HG02885 (cell line): ENCODE measurements at regions not wholly inside any gene's neighbourhood (a gene's known extent, or its start where the extent isn't known, plus 50 kb on each side); places are given as distances from the start of the nearest gene placed in this dataset.
"Not testable (repeated sequence)": the region's sequence is repeated elsewhere in the genome, so short reads cannot be mapped to it uniquely, and the experiment has no call there.

Experiments used
- ATAC-seq: cut with Tn5 transposase; IDR thresholded peaks from one replicate; pipeline ENCODE4 v1.9.1; 2021; ENCODE audit warnings: mild to moderate bottlenecking; ENCODE audit not compliant: unreplicated experiment, poor library complexity

GRCh38 chr17:62206550-62206949 lies 141.5 kb upstream of the MED13 start:
- no peak for ATAC-seq

- ATAC-seq: not testable (repeated sequence)
Measured at GRCh38 chr17:62197156-62197555, 132.1 kb upstream of the MED13 start.

- ATAC-seq: not testable (repeated sequence)
Measured at GRCh38 chr17:62196587-62196986, 131.5 kb upstream of the MED13 start.

- no peak for ATAC-seq
Measured at GRCh38 chr17:62194401-62194800, 129.3 kb upstream of the MED13 start.

- ATAC-seq: no peak
Measured at GRCh38 chr17:62193249-62193648, 128.2 kb upstream of the MED13 start.

GRCh38 chr17:62191390-62192361 lies 126.6 kb upstream of the MED13 start:
- no peak for ATAC-seq

- no peak for ATAC-seq
Measured at GRCh38 chr17:62189377-62189776, 124.3 kb upstream of the MED13 start.

GRCh38 chr17:62188713-62189112 lies 123.6 kb upstream of the MED13 start:
- no peak for ATAC-seq

GRCh38 chr17:62187681-62188080 lies 122.6 kb upstream of the MED13 start:
- ATAC-seq: no peak

- no peak for ATAC-seq
Measured at GRCh38 chr17:62186841-62187240, 121.8 kb upstream of the MED13 start.

- ATAC-seq: no peak
Measured at GRCh38 chr17:62180772-62181171, 115.7 kb upstream of the MED13 start.

- no peak for ATAC-seq
Measured at GRCh38 chr17:62179525-62180161, 114.6 kb upstream of the MED13 start.

GRCh38 chr17:62178579-62178978 lies 113.5 kb upstream of the MED13 start:
- no peak for ATAC-seq

GRCh38 chr17:62172492-62173291 lies 107.6 kb upstream of the MED13 start:
- ATAC-seq: no peak

- ATAC-seq: no peak
Measured at GRCh38 chr17:62167076-62167475, 102.0 kb upstream of the MED13 start.

- peak; percentile 75 for ATAC-seq
Measured at GRCh38 chr17:62164747-62165722, 100.0 kb upstream of the MED13 start.

- ATAC-seq: no peak
Measured at GRCh38 chr17:62163847-62164246, 98.8 kb upstream of the MED13 start.

GRCh38 chr17:62162898-62163297 lies 97.8 kb upstream of the MED13 start:
- no peak for ATAC-seq

- ATAC-seq: no peak
Measured at GRCh38 chr17:62161405-62162148, 96.5 kb upstream of the MED13 start.
